Renal pelvis (tissue), 1 donor: ENCODE measurements at regions not wholly inside any gene's neighbourhood (a gene's known extent, or its start where the extent isn't known, plus 50 kb on each side); places are given as distances from the start of the nearest gene placed in this dataset.

ENCODE experiments used
- DNase-seq: peaks from one replicate; pipeline ENCODE4 v3.0.0-alpha.2; 2013

DNA sequence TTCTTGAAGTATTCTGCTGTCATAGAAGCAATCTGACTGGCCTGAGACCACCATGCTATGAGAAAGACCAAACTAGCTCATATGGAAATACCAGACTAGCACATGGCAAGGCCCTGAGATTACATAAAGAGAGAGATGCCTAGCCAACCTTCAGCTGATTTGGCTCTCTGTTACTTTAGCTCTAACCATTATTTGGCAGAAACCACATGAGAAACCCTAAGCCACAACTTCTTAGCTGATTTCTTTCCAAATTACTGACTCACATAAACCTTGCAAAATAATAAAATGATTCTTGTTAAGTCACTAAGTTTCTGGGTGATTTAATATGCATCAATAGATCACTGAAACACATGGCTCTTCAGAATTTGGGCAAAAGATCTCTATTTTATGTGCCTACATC lies 295.0 kb upstream of the ZNF521 start:
- no peak for DNase-seq

- no peak for DNase-seq
These were observed 287.6 kb upstream of the ZNF521 start for GRCh38 chr18:25639596-25639995.

- no peak for DNase-seq
These were observed 281.6 kb upstream of the ZNF521 start for GRCh38 chr18:25633563-25633962.

DNA sequence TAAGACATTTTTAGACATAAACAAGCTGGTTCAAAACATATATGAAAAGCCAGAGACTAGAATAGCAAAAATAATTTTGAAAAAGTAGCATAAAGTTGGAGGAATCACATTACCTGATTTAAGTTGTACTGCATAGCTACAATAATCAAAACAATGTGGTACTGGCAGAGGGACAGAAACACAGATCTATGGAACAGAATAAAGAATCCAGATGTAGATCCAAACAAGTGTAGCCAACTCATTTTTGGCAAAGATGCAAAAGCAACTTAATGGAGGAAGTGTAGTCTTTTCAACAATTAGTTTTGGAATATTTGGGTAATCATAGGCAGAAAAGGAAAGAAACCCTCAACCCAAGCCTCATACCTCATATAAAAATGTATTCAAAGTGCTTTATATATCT lies 278.7 kb upstream of the ZNF521 start:
- no peak for DNase-seq

- no peak for DNase-seq
These were observed 269.7 kb upstream of the ZNF521 start for GRCh38 chr18:25621682-25622081.

DNA sequence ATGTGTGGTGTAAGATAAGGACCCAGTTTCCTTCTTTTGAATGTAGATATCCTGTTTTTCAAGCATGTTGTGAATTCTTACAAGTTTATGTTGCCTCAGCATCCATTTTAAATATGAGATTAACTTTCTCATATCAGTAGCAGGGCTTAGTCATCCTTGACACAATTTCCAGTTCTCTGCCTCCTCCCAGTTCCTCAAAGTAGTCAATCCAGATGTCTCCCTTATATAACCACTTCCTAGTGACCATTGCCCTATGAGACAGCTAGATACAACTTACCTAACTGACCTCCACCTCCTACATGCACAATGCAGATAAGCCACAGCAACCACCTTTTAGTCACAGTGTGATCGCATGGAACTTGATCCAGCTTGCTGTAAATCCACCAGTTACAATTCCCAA lies 269.2 kb upstream of the ZNF521 start:
- no peak for DNase-seq

GRCh38 chr18:25614168-25614567 lies 262.2 kb upstream of the ZNF521 start:
- DNase-seq: no peak

DNA sequence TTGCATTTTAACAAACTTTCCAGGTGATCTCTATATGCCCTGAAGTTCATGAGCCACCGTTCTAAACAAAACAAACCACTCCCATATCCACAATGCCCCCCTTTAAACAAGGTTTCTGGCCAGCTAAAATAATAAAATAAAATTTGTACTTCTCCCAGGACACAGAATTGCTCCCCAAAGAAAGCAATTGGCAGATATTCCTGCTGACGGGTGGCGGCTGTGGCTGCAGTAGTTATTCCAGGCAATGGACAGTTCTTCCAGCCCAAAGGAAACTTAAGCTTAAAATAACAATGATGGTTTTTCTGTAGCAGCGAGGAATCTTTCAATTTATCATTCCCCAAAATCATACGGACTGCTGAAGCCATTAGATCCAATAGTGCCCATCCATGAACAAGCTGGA lies 260.5 kb upstream of the ZNF521 start:
- DNase-seq: no peak

DNA sequence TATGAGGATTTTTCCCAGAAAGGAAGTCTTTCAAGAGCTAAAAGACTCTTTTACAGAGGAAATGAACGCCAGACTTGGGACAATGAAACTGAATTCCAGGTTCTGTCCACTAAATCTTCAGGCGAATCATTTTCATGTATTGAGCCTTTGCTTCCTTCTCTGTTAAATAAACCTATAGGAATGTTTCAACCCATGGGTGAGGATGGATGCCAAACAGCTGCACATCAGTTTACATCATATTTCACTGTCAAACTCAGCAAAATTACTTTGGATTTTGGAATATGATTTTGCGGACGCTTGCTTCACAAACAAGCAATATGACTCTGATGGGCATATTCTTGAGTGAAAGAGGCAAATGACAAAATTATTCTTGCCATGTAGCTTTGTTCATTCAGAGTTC lies 256.1 kb upstream of the ZNF521 start:
- DNase-seq: no peak

GRCh38 chr18:25604894-25605597 lies 253.1 kb upstream of the ZNF521 start:
- DNase-seq: no peak

DNA sequence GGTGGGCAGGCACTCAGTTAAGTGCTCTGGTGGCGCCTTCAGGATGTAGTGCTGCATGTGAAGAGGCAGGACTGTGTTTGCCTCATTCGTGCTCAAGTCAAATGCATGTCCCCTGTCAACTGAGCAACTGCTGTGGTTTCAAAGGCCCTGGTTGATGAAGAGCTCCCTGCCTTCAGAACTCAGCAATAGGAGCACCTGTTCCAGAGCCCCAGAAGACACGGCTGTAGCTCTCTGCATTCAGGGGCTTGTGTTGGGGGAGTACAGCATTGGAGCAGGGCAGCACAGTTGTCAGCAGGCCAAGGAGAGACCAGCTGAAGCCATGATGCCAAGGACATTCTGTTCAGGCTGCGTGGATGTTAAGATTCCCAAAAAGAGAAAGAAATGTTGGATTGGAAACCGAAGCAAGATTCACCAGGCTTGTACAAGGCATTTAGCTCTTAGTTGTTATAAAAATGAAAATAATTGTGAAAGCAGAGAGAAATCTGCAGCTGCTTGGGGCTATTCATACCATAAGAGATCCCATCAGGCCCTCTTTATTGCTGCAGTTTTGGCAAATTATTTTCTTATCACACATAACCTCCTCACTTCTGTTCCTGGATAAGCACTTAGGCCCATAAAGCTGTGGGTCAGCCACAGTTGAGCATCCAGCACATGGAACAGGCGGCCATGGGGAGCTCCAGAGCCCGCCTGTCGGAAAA lies 252.4 kb upstream of the ZNF521 start:
- DNase-seq: no peak

DNA sequence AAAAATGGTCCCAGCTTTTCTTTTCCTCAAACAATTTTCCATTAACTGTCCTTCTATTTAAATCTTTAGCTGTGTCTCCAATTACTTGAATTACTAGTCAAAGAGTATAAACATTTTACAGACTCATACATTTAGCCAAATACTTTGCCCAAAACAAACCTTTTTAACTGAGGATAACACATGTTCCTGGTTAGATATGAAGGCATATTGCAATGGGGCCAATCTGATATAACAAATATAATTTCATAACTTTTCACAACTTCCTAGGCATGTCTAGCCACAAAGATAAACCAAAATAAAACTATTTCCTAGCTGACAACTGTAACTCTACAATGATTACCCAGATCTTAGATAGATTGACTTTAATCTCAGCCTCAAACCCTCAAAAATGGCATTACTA lies 247.5 kb upstream of the ZNF521 start:
- DNase-seq: no peak

GRCh38 chr18:25597476-25597875 lies 245.5 kb upstream of the ZNF521 start:
- DNase-seq: no peak

DNA sequence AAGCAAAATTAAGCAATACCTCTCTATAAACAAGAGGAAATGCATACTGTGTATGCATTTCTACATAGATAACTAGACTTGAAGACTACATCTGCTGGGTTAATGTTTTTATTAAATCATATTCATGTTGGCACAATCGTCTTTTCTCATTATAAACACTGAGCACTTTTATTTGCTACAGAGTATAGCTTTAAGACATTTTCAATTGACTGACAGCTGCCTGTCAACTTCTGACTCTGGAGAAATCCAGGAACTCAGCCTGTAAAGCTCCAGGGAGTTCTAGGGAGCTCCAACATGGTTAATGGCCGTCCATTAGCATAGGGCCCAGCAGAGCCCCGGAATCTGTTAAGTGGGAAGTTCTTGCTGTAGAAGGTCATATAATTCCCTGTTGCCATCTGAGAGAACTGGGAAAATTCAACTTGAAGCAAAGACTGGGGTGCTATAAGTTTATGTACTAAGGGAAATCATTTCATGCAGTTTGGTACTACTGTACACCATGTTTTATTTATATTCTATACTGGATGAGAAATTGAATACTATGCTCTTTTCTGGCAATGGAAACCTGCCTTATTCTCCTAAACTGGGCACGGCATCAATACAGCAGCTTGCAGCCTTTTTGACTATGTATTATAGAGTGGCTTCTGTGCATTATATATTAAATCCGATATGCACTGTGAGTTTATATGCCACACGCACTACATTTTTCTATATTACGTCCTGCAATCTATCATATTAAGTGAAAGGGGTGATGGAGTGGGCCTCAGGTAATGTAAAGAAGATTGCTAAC lies 243.5 kb upstream of the ZNF521 start:
- DNase-seq: no peak

- DNase-seq: no peak
These were observed 242.4 kb upstream of the ZNF521 start for GRCh38 chr18:25594351-25594750.

DNA sequence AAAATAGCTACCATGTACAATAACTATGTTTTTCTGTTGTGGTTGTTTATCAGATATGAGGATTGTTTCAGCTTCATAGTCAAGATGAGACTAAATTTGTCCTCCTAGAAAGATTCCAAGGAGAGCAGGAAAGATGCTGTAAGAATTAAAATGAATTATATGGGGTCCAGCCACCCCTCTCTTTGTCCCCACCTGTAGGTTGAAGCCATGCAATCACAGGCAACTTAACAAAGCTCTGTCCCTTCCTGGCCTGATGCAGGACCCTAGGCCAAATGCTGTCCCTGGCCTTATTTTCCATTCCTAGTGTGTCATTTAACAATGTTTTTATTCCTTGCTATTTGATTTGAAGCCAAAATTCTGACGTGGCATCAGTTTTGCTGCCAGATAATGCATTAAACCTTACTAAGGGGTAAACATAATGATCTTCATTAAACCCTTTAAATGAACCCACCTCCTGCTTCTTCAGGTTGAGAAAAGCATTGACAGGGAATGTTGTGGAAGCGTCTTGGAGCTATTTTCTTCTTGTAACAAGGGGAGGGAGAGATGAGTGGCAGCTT lies 240.9 kb upstream of the ZNF521 start:
- no peak for DNase-seq

GRCh38 chr18:25590456-25590855 lies 238.5 kb upstream of the ZNF521 start:
- no peak for DNase-seq

GRCh38 chr18:25587545-25587944 lies 235.6 kb upstream of the ZNF521 start:
- no peak for DNase-seq

- DNase-seq: no peak
These were observed 217.0 kb upstream of the ZNF521 start for GRCh38 chr18:25568986-25569385.

DNA sequence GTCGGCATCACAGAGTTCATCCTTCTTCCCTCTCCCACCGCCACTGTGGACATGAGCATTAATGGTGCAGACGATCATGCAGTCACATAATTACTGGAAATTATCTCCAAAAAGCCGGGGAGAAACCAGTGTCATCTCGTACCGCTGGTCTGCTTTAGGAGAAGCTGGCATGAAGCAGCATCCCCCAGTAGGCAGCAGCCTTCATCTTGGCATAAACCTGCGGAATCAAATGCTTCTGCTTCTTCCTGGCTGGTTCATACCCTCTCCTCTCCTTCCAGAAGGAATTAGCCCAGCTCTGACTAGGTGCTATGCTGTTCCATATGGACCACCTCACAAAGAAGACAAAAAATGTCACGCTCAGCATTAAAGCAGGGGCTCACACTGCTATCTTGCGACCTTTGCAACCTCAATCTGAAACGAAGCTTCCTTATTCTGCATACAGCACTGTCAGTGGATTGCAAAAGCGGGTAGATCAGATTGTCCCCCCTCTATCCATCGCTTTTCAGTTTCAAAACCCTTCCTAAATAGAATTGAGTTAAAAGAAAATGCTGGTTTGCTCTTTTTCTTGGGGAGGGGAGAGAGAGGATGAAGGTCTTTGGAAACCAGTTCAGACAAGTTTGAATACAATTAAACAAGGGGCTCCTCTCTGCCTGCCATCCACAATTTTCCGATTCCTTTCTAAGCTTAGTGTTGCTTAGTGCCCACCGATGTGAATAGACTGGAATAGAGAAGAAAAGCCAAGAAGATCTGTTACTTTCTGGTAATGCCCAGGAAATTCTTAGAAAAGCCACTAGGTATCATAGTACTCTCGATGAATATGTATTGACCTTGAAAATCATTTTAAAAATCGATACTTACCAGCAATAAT lies 212.1 kb upstream of the ZNF521 start:
- no peak for DNase-seq

DNA sequence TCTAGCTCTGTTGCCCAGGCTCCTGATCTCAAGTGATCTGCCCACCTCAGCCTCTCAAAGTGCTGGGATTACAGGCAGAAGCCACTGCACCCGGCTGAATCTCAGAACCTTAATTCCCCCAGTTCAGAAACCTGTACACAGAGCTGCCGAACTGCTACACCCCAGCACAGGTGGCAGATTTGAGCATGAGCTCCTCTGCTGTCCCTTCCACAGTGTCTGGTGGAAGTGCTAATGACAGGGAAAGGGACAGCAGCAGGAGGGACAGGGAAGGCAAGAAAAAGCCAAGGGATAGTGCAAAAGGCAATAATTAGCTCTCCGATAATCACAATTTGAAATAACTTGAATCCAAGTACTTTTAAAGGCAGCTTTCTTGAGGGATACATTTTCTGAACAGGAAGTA lies 211.4 kb upstream of the ZNF521 start:
- no peak for DNase-seq

GRCh38 chr18:25561918-25562317 lies 210.0 kb upstream of the ZNF521 start:
- no peak for DNase-seq
